Spleen (tissue), 11 donors: ENCODE measurements at regions not wholly inside any gene's neighbourhood (a gene's known extent, or its start where the extent isn't known, plus 50 kb on each side); places are given as distances from the start of the nearest gene placed in this dataset.

Experiments used
- DNase-seq: peaks from one replicate; pipeline ENCODE4 v3.0.0-alpha.2; 2020
- H3K27ac ChIP-seq, 8 donors: fragments of 200-600 bp; sonication (generic) in 7 of 8; 1 replicate in 4 of 8; 2 replicates in 4 of 8; pipeline versions ENCODE4 v1.5.0 to v1.8.0; 2016 to 2021; ENCODE audit warnings: inconsistent platforms in 4 of 8, mild to moderate bottlenecking in 4 of 8, moderate library complexity in 1 of 8
- H3K27me3 ChIP-seq, 7 donors: fragments of 200-600 bp; sonication (generic) in 6 of 7; replicated peaks in 1 of 7; 1 replicate in 4 of 7; 2 replicates in 3 of 7; pipeline versions ENCODE4 v1.5.0 to v1.8.0; 2016 to 2021; ENCODE audit warnings: inconsistent platforms in 3 of 7, mild to moderate bottlenecking in 1 of 7
- H3K36me3 ChIP-seq, 6 donors: fragments of 200-600 bp; sonication (generic) in 5 of 6; 1 replicate in 4 of 6; 2 replicates in 2 of 6; pipeline versions ENCODE4 v1.5.0 to v1.8.0; 2016 to 2021; ENCODE audit warnings: inconsistent platforms in 2 of 6
- H3K4me1 ChIP-seq, 6 donors: fragments of 200-600 bp; sonication (generic) in 5 of 6; 1 replicate in 3 of 6; 2 replicates in 3 of 6; pipeline versions ENCODE4 v1.5.0 to v1.8.0; 2016 to 2021; ENCODE audit warnings: inconsistent platforms in 3 of 6
- H3K4me3 ChIP-seq, 8 donors: fragments of 200-600 bp; sonication (generic) in 7 of 8; 1 replicate in 4 of 8; 2 replicates in 4 of 8; pipeline versions ENCODE4 v1.5.0 to v1.8.0; 2016 to 2021; ENCODE audit warnings: inconsistent platforms in 4 of 8, mild to moderate bottlenecking in 4 of 8, moderate library complexity in 2 of 8
- H3K9me3 ChIP-seq, 8 donors: fragments of 200-600 bp; sonication (generic) in 7 of 8; 1 replicate in 4 of 8; 2 replicates in 4 of 8; pipeline versions ENCODE4 v1.5.0 to v1.8.0; 2016 to 2021; ENCODE audit warnings: inconsistent platforms in 4 of 8
- CTCF ChIP-seq, 11 experiments: fragments of 200-600 bp in 7 of 11; fragments of 450-650 bp in 4 of 11; sonication (generic) in 4 of 11; IDR thresholded peaks in 8 of 11; conservative IDR thresholded peaks in 3 of 11; 1 replicate in 7 of 11; 2 replicates in 4 of 11; pipeline versions ENCODE4 v1.4.0 to v1.8.0; 2016 to 2021; ENCODE audit warnings: antibody characterized with exemption in 11 of 11, inconsistent platforms in 4 of 11, mild to moderate bottlenecking in 1 of 11
- POLR2A ChIP-seq, 3 donors: fragments of 450-650 bp; IDR thresholded peaks; one replicate each; pipeline ENCODE4 v1.5.1; 2017; ENCODE audit warnings: antibody characterized with exemption in 3 of 3, mild to moderate bottlenecking in 1 of 3
- POLR2AphosphoS5 ChIP-seq, 3 donors: sonication (generic); formaldehyde crosslinking; IDR thresholded peaks; one replicate each; pipeline ENCODE4 v1.5.1; 2017; ENCODE audit warnings: antibody characterized with exemption in 3 of 3
- WGBS, 5 donors: extraction: QIAGEN DNeasy Blood & Tissue Kit in 3 of 5; methylation state at CpG; one replicate each; pipeline versions ENCODE4 v1.1.5 to v1.1.7; 2013 to 2018; 5-methylcytosine and 5-hydroxymethylcytosine counted together
- intact Hi-C: fragments of 100-400 bp; cut with DNase I; formaldehyde crosslinking; loops from one replicate; pipeline ENCODE4 v1.15.0; 2023; ENCODE audit warnings: low total_unique reads
- donor health status: healthy with polysubstance abuse.
- donor health status: DM: no; HTN: no; CAD: no; lungs with moderate emphysema.
- donor health status: DM: no; HTN: no; CAD: no.
- donor health status: Bipolar disorder and iron deficiency.
- donor health status: healthy.
- donor health status: DM: no; HTN: no; CAD: no.
- donor health status: DM: yes; HTN: yes; CAD: no.

GRCh38 chr5:125061726-125062125 is 315.3 kb upstream of the ZNF608 start:
- whole genome bisulfite sequencing, 5 donors = 93 to 95% (median 94%) methylated on average over 2 of the region's 2 CpGs
- no peaks in the 10 kb centered on the region for H3K9me3 ChIP-seq
- no peak for TF ChIP-seq POLR2AphosphoS5 (IDR thresholded peaks at IDR 0.05)
- TF ChIP-seq CTCF (IDR thresholded peaks at IDR 0.05 in 8 of 11, conservative IDR thresholded peaks at IDR 0.05 in 3 of 11) = no peak
- TF ChIP-seq POLR2A (IDR thresholded peaks at IDR 0.05) = no peak
- H3K36me3 ChIP-seq = no peaks in the 10 kb centered on the region
- intact Hi-C loops = no loop called here
- H3K4me3 ChIP-seq = no peak overlapping the region
- DNase-seq = no peak
- peaks cover 0 to 5% (median 0%) of the 10 kb centered on the region in 6 donors for H3K4me1 ChIP-seq
- H3K27ac ChIP-seq = no peak overlapping the region
- H3K27me3 ChIP-seq = no peaks in the 10 kb centered on the region

GRCh38 chr5:125064621-125065438 is 318.4 kb upstream of the ZNF608 start:
- Histone ChIP-seq H3K27me3 (no peaks in the 10 kb centered on the region), H3K36me3 (no peaks in the 10 kb centered on the region), H3K4me1 (no peaks in the 10 kb centered on the region), H3K27ac (no peak overlapping the region), H3K9me3 (peaks cover 0 to 6% (median 0%) of the 10 kb centered on the region in 8 donors), H3K4me3 (no peak overlapping the region)
- DNase-seq = no peak
- 89 to 97% (median 94%) methylated on average over 8 of the region's 8 CpGs for WGBS, 5 donors
- TF ChIP-seq POLR2A (IDR thresholded peaks at IDR 0.05) (no peak), POLR2AphosphoS5 (IDR thresholded peaks at IDR 0.05) (no peak), CTCF (IDR thresholded peaks at IDR 0.05 in 8 of 11, conservative IDR thresholded peaks at IDR 0.05 in 3 of 11) (no peak)
- intact Hi-C loops = no loop called here

GRCh38 chr5:125065741-125066140 is 319.3 kb upstream of the ZNF608 start:
- H3K9me3 ChIP-seq = peaks cover 0 to 6% (median 0%) of the 10 kb centered on the region in 8 donors
- no peaks in the 10 kb centered on the region for H3K4me1 ChIP-seq
- H3K36me3 ChIP-seq = no peaks in the 10 kb centered on the region
- no peak for TF ChIP-seq POLR2A (IDR thresholded peaks at IDR 0.05)
- TF ChIP-seq CTCF (IDR thresholded peaks at IDR 0.05 in 8 of 11, conservative IDR thresholded peaks at IDR 0.05 in 3 of 11) = no peak
- TF ChIP-seq POLR2AphosphoS5 (IDR thresholded peaks at IDR 0.05) = no peak
- no peak for DNase-seq
- no peaks in the 10 kb centered on the region for H3K27me3 ChIP-seq
- 56 to 67% (median 57%) methylated on average over 2 of the region's 2 CpGs for WGBS, 5 donors
- intact Hi-C loops = no loop called here
- H3K4me3 ChIP-seq = no peak overlapping the region
- H3K27ac ChIP-seq = no peak overlapping the region

GRCh38 chr5:125070961-125071360 is 324.5 kb upstream of the ZNF608 start:
- no peaks in the 10 kb centered on the region for H3K36me3 ChIP-seq
- no peaks in the 10 kb centered on the region for H3K27me3 ChIP-seq
- TF ChIP-seq POLR2AphosphoS5 (IDR thresholded peaks at IDR 0.05) (no peak), POLR2A (IDR thresholded peaks at IDR 0.05) (no peak), CTCF (IDR thresholded peaks at IDR 0.05 in 8 of 11, conservative IDR thresholded peaks at IDR 0.05 in 3 of 11) (no peak)
- DNase-seq = no peak
- H3K4me3 ChIP-seq = no peak overlapping the region
- peaks cover 0 to 49% (median 32%) of the 10 kb centered on the region in 8 donors for H3K9me3 ChIP-seq
- no peak overlapping the region for H3K27ac ChIP-seq
- 85 to 96% (median 89%) methylated on average over 3 of the region's 3 CpGs for whole genome bisulfite sequencing, 5 donors
- intact Hi-C loops = no loop called here
- H3K4me1 ChIP-seq = no peaks in the 10 kb centered on the region
